Panc1 (cell line): ENCODE measurements at regions not wholly inside any gene's neighbourhood (a gene's known extent, or its start where the extent isn't known, plus 50 kb on each side); places are given as distances from the start of the nearest gene placed in this dataset.

Source experiments
- ATAC-seq: fragments of 200-7000 bp; cut with Tn5 transposase; 2 replicates; pipeline ENCODE4 v1.9.1; 2020; ENCODE audit warnings: mild to moderate bottlenecking, moderate library complexity
- BruUV-seq: library from RNA; stranded (reverse); fragments of 400-500 nt; replicated peaks from 2 replicates; lab custom pipeline; 2021; lab: Mats Ljungman, UMichigan
- CTCF ChIA-PET: fragments of 300-600 bp; sonication (Branson Sonifier 250); formaldehyde crosslinking; loops from one replicate; lab custom pipeline; 2022; ENCODE audit warnings: antibody characterized with exemption; lab: Charles Lee
- POLR2A ChIA-PET: fragments of 300-600 bp; sonication (Branson Sonifier 250); formaldehyde crosslinking; loops from one replicate; lab custom pipeline; 2022; ENCODE audit warnings: antibody characterized with exemption; lab: Charles Lee
- DNase-seq: peaks from one replicate; pipeline ENCODE4 v3.0.0-alpha.2; 2010; ENCODE audit warnings: low read depth, low spot score
- H3K27ac ChIP-seq: 2 replicates; pipeline ENCODE4 v1.5.1; 2011; ENCODE audit warnings: mild to moderate bottlenecking, low read length, inconsistent platforms
- H3K27me3 ChIP-seq: fragments of 200-500 bp; sonication (Bioruptor generic); 2 replicates; pipeline ENCODE4 v1.6.0; 2014; ENCODE audit warnings: low read length, inconsistent platforms; ENCODE audit not compliant: control insufficient read depth, insufficient read depth
- H3K36me3 ChIP-seq: fragments of 200-500 bp; sonication (Bioruptor generic); 2 replicates; pipeline ENCODE4 v1.5.1; 2014; ENCODE audit warnings: inconsistent platforms, mild to moderate bottlenecking, low read length, moderate library complexity; ENCODE audit not compliant: control insufficient read depth, insufficient read depth
- H3K4me1 ChIP-seq: 2 replicates; pipeline ENCODE4 v1.5.1; 2011; ENCODE audit warnings: inconsistent platforms, mild to moderate bottlenecking, low read length, moderate library complexity; ENCODE audit not compliant: control insufficient read depth, insufficient read depth
- H3K4me3 ChIP-seq, 2 experiments: 2 replicates each; pipeline ENCODE4 v1.5.1; 2011 to 2012; ENCODE audit warnings: low read depth in 2 of 2, low read length in 2 of 2, mild to moderate bottlenecking in 2 of 2, inconsistent platforms in 1 of 2, moderate library complexity in 1 of 2
- H3K9me3 ChIP-seq: fragments of 200-500 bp; sonication (Bioruptor generic); 2 replicates; pipeline ENCODE4 v1.5.1; 2014; ENCODE audit warnings: low read depth, mild to moderate bottlenecking, inconsistent platforms, low read length, moderate library complexity; ENCODE audit not compliant: control insufficient read depth, insufficient read depth
- POLR2AphosphoS5 ChIP-seq: IDR thresholded peaks from 2 replicates; pipeline ENCODE4 v1.6.1; 2012; ENCODE audit warnings: mild to moderate bottlenecking, low read depth, low read length, moderate library complexity
- SIN3A ChIP-seq: IDR thresholded peaks from 2 replicates; pipeline ENCODE4 v1.6.1; 2012; ENCODE audit warnings: low read depth, mild to moderate bottlenecking, low read length, moderate library complexity, borderline replicate concordance; ENCODE audit not compliant: insufficient read depth
- TCF7L2 ChIP-seq: IDR thresholded peaks from 2 replicates; pipeline ENCODE4 v1.6.1; 2011; ENCODE audit warnings: mild to moderate bottlenecking, low read depth, low read length, inconsistent platforms
- in situ Hi-C: cut with HindIII; loops from 2 replicates; pipeline ENCODE4 v1.10.0; 2016; ENCODE audit warnings: low sequenced_read_pairs, low pct_unique_long_range_greater_than_20kb
- intact Hi-C: fragments of 100-400 bp; cut with micrococcal nuclease; formaldehyde crosslinking; loops from one replicate; pipeline ENCODE4 v1.10.0; 2022; ENCODE audit not compliant: unreplicated experiment
- TF ChIP-seq, protein P1 (sequence below), 2 experiments: IDR thresholded peaks; 2 replicates each; pipeline ENCODE4 v1.6.1; 2011 to 2012; ENCODE audit warnings: low read depth in 2 of 2, control low read depth in 1 of 2, low read length in 1 of 2, mild to moderate bottlenecking in 1 of 2, moderate library complexity in 1 of 2; ENCODE audit not compliant: insufficient read depth in 1 of 2
- TF ChIP-seq, protein P2 (sequence below): fragments of 450-650 bp; IDR thresholded peaks from 2 replicates; pipeline ENCODE4 v1.5.1; 2017; ENCODE audit warnings: mild to moderate bottlenecking

DNA sequence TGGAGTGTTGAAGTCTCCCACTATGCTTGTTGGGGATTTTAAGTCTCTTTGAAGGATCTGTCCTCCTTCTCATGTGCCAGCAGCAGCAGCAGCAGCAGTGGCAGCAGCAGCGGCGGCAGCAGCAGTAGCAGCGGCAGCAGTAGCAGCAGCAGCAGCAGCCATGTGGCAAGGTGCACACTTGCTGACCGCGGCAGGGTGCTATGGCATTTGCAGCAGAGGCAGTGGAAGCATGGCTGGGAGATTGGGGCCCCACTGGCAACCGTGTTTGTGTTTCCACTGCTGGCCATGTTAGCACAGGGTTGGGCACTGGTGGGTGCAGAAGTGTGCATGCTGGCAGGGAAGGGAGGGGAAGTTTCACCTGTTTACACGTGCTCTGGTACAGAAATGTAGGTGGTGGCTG, 280.1 kb downstream of the NUP35 start:
- ATAC-seq = no peak
- ChIA-PET CTCF (no interaction called here), POLR2A (no interaction called here)
- Histone ChIP-seq H3K4me3 (no peak overlapping the region), H3K27me3 (no peaks in the 10 kb centered on the region), H3K4me1 (no peaks in the 10 kb centered on the region), H3K27ac (no peak overlapping the region), H3K36me3 (no peaks in the 10 kb centered on the region), H3K9me3 (no peaks in the 10 kb centered on the region)
- no peak for DNase-seq
- TF ChIP-seq TCF7L2 = no peak
- no peak for TF ChIP-seq SIN3A
- TF ChIP-seq POLR2AphosphoS5 = no peak
- TF ChIP-seq, protein P1, sequence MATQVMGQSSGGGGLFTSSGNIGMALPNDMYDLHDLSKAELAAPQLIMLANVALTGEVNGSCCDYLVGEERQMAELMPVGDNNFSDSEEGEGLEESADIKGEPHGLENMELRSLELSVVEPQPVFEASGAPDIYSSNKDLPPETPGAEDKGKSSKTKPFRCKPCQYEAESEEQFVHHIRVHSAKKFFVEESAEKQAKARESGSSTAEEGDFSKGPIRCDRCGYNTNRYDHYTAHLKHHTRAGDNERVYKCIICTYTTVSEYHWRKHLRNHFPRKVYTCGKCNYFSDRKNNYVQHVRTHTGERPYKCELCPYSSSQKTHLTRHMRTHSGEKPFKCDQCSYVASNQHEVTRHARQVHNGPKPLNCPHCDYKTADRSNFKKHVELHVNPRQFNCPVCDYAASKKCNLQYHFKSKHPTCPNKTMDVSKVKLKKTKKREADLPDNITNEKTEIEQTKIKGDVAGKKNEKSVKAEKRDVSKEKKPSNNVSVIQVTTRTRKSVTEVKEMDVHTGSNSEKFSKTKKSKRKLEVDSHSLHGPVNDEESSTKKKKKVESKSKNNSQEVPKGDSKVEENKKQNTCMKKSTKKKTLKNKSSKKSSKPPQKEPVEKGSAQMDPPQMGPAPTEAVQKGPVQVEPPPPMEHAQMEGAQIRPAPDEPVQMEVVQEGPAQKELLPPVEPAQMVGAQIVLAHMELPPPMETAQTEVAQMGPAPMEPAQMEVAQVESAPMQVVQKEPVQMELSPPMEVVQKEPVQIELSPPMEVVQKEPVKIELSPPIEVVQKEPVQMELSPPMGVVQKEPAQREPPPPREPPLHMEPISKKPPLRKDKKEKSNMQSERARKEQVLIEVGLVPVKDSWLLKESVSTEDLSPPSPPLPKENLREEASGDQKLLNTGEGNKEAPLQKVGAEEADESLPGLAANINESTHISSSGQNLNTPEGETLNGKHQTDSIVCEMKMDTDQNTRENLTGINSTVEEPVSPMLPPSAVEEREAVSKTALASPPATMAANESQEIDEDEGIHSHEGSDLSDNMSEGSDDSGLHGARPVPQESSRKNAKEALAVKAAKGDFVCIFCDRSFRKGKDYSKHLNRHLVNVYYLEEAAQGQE (IDR thresholded peaks at IDR 0.05; ENCODE audit: insufficient read depth in 1 of 2, low read depth in 2 of 2, low read length in 1 of 2) = no peak
- TF ChIP-seq, protein P2, sequence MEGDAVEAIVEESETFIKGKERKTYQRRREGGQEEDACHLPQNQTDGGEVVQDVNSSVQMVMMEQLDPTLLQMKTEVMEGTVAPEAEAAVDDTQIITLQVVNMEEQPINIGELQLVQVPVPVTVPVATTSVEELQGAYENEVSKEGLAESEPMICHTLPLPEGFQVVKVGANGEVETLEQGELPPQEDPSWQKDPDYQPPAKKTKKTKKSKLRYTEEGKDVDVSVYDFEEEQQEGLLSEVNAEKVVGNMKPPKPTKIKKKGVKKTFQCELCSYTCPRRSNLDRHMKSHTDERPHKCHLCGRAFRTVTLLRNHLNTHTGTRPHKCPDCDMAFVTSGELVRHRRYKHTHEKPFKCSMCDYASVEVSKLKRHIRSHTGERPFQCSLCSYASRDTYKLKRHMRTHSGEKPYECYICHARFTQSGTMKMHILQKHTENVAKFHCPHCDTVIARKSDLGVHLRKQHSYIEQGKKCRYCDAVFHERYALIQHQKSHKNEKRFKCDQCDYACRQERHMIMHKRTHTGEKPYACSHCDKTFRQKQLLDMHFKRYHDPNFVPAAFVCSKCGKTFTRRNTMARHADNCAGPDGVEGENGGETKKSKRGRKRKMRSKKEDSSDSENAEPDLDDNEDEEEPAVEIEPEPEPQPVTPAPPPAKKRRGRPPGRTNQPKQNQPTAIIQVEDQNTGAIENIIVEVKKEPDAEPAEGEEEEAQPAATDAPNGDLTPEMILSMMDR = no peak
- intact Hi-C loops = no loop called here
- BruUV-seq = no TSS peak
- in situ Hi-C loops = no loop called here

DNA sequence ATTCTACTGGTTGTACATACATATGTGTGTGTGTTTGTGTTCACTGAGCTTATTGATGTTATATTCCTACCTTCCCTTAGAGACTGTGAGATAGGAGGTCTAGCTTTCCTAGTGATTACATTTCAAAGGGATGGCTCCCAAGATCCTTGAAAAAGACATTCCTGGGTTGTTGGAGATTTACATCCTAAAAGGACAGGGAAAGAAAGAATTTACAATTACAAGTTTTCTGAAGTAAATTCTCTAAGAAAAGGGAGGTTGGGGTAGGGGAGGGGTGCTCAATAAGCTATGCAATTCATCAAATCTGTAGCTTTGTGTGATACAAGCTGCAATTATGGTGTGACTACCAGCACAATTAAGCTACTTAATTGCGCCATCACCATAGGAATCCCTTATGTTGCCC, 284.3 kb downstream of the NUP35 start:
- Histone ChIP-seq H3K9me3 (no peaks in the 10 kb centered on the region), H3K4me3 (no peak overlapping the region), H3K27ac (no peak overlapping the region), H3K27me3 (no peaks in the 10 kb centered on the region), H3K36me3 (no peaks in the 10 kb centered on the region), H3K4me1 (no peaks in the 10 kb centered on the region)
- ChIA-PET CTCF (no interaction called here), POLR2A (no interaction called here)
- intact Hi-C loops = no loop called here
- TF ChIP-seq SIN3A (no peak), POLR2AphosphoS5 (no peak), TCF7L2 (no peak)
- TF ChIP-seq, protein P1 (IDR thresholded peaks at IDR 0.05; ENCODE audit: insufficient read depth in 1 of 2, low read depth in 2 of 2, low read length in 1 of 2) = no peak
- TF ChIP-seq, protein P2 = no peak
- ATAC-seq = no peak
- BruUV-seq = no TSS peak
- in situ Hi-C loops = no loop called here
- DNase-seq = no peak
